Iris pigment epithelial cell (primary cell): ENCODE measurements at regions not wholly inside any gene's neighbourhood (a gene's known extent, or its start where the extent isn't known, plus 50 kb on each side); places are given as distances from the start of the nearest gene placed in this dataset.

ENCODE experiments used
- DNase-seq: peaks from one replicate; pipeline ENCODE4 v3.0.0-alpha.2; 2011; ENCODE audit warnings: low read depth

GRCh38 chr2:59985923-59986322 is 567.5 kb downstream of the BCL11A start:
- DNase-seq: no peak

GRCh38 chr2:59974051-59974766 is 579.2 kb downstream of the BCL11A start:
- no peak for DNase-seq

GRCh38 chr2:59969161-59969560 is 584.3 kb downstream of the BCL11A start:
- no peak for DNase-seq

GRCh38 chr2:59968441-59968840 is 585.0 kb downstream of the BCL11A start:
- DNase-seq: no peak

GRCh38 chr2:59967691-59968090 is 585.8 kb downstream of the BCL11A start:
- no peak for DNase-seq

- DNase-seq: no peak
Observed at GRCh38 chr2:59963157-59963556, 590.3 kb downstream of the BCL11A start.

GRCh38 chr2:59961746-59962145 is 591.7 kb downstream of the BCL11A start:
- DNase-seq: no peak

- DNase-seq: no peak
Observed at GRCh38 chr2:59959944-59960343, 593.5 kb downstream of the BCL11A start.

- no peak for DNase-seq
Observed at GRCh38 chr2:59957504-59957903, 596.0 kb downstream of the BCL11A start.

GRCh38 chr2:59956981-59957380 is 596.5 kb downstream of the BCL11A start:
- DNase-seq: no peak

- DNase-seq: no peak
Observed at GRCh38 chr2:59947917-59948541, 605.4 kb downstream of the BCL11A start.

GRCh38 chr2:59947209-59947608 is 606.2 kb downstream of the BCL11A start:
- DNase-seq: no peak

- no peak for DNase-seq
Observed at GRCh38 chr2:59939236-59939635, 614.2 kb downstream of the BCL11A start.

GRCh38 chr2:59938181-59938580 is 615.3 kb downstream of the BCL11A start:
- DNase-seq: no peak

- DNase-seq: no peak
Observed at GRCh38 chr2:59936048-59936447, 617.4 kb downstream of the BCL11A start.

GRCh38 chr2:59935005-59935404 is 618.4 kb downstream of the BCL11A start:
- DNase-seq: no peak

- no peak for DNase-seq
Observed at GRCh38 chr2:59933948-59934347, 619.5 kb downstream of the BCL11A start.

GRCh38 chr2:59932341-59932740 is 621.1 kb downstream of the BCL11A start:
- DNase-seq: no peak

GRCh38 chr2:59930430-59930829 is 623.0 kb downstream of the BCL11A start:
- DNase-seq: no peak

GRCh38 chr2:59926731-59927130 is 626.7 kb downstream of the BCL11A start:
- DNase-seq: no peak

GRCh38 chr2:59925321-59925720 is 628.1 kb downstream of the BCL11A start:
- DNase-seq: no peak

- no peak for DNase-seq
Observed at GRCh38 chr2:59924346-59924745, 629.1 kb downstream of the BCL11A start.

- DNase-seq: no peak
Observed at GRCh38 chr2:59922450-59922849, 631.0 kb downstream of the BCL11A start.

GRCh38 chr2:59921743-59922142 is 631.7 kb downstream of the BCL11A start:
- DNase-seq: no peak
